ENCODE measurements at regions not wholly inside any gene's neighbourhood (a gene's known extent, or its start where the extent isn't known, plus 50 kb on each side); places are given as distances from the start of the nearest gene placed in this dataset.

GRCh38 chr15:95260856-95261255, 1029.5 kb downstream of the MCTP2 start:
- Histone ChIP-seq H3K18ac (ENCODE audit: extremely low read depth, low read length) (no peak overlapping the region), H3K9me3 (ENCODE audit: insufficient read depth in 2 of 2, low read depth in 1 of 2, low read length in 1 of 2) (no peaks in the 10 kb centered on the region), H3K79me2 (ENCODE audit: control insufficient read depth in 1 of 2, insufficient read depth in 2 of 2, low read length in 2 of 2) (no peaks in the 10 kb centered on the region), H3K4me1 (replicated peaks in 1 of 4; ENCODE audit: control insufficient read depth in 3 of 4, insufficient read depth in 4 of 4, low read length in 3 of 4) (peaks cover 0 to 6% (median 0%) of the 10 kb centered on the region in 4 experiments; a peak in 2 of 7 replicates), H3K4ac (replicated peaks; ENCODE audit: insufficient read length, low read depth, low read length) (no peak overlapping the region), H3K23me2 (ENCODE audit: low read depth, low read length) (no peaks in the 10 kb centered on the region), H4K91ac (replicated peaks; ENCODE audit: insufficient read length, low read length) (no peak overlapping the region), H4K8ac (ENCODE audit: extremely low read depth, insufficient read depth, low read length) (no peak overlapping the region), H3K14ac (ENCODE audit: insufficient read length) (no peak overlapping the region), H2BK20ac (ENCODE audit: low read length) (no peak overlapping the region), H3K36me3 (ENCODE audit: control insufficient read depth in 2 of 4, insufficient read depth in 4 of 4, low read length in 3 of 4) (no peaks in the 10 kb centered on the region), H3K4me3 (ENCODE audit: extremely low read depth in 1 of 4, insufficient read depth in 2 of 4, low read depth in 3 of 4, low read length in 4 of 4) (no peak overlapping the region), H3K27ac (ENCODE audit: low read depth, low read length) (no peak overlapping the region), H4K20me1 (replicated peaks in 1 of 2; ENCODE audit: control insufficient read depth in 1 of 2, insufficient read depth in 2 of 2, low read length in 2 of 2) (no peaks in the 10 kb centered on the region), H2BK15ac (ENCODE audit: low read length) (no peak overlapping the region), H3K79me1 (ENCODE audit: low read depth, low read length) (no peaks in the 10 kb centered on the region), H2BK5ac (ENCODE audit: low read depth, low read length) (no peak overlapping the region), H3K9ac (replicated peaks in 1 of 4; ENCODE audit: extremely low read depth in 1 of 4, low read depth in 3 of 4, low read length in 3 of 4) (no peak overlapping the region), H3K23ac (ENCODE audit: insufficient read length) (no peak overlapping the region), H2AFZ (ENCODE audit: low read length) (no peak overlapping the region), H3K56ac (replicated peaks; ENCODE audit: insufficient read length, low read depth, low read length) (no peak overlapping the region), H4K5ac (ENCODE audit: insufficient read length, low read depth, low read length) (no peak overlapping the region), H2BK120ac (replicated peaks; ENCODE audit: low read depth, low read length) (no peak overlapping the region), H2AK5ac (ENCODE audit: low read depth, low read length) (no peak overlapping the region), H3K27me3 (replicated peaks in 1 of 4; ENCODE audit: control insufficient read depth in 3 of 4, extremely low read depth in 1 of 4, insufficient read depth in 3 of 4, low read length in 3 of 4) (peaks cover 0 to 1% (median 0%) of the 10 kb centered on the region in 4 experiments; a peak in 1 of 7 replicates), H3K4me2 (ENCODE audit: insufficient read depth in 1 of 2, low read depth in 2 of 2, low read length in 2 of 2) (no peak overlapping the region), H2BK12ac (ENCODE audit: low read depth, low read length) (no peak overlapping the region)
- no peak for FAIRE-seq
- TF ChIP-seq CEBPB (IDR thresholded peaks at IDR 0.05; ENCODE audit: low read depth, low read length) (peak; percentile 45; the same call in 1 of the 2 replicates), EZH2 (IDR thresholded peaks at IDR 0.05; ENCODE audit: low read depth, low read length, severe bottlenecking) (no peak)
- ChIA-PET CTCF (ENCODE audit: partially characterized antibody) (interaction anchor here (0.6 to 5.4 kb wide), 15 partner anchors 14 to 1074 kb away, joined by 3 to 29 read pairs (median 6); no protein-coding TSS in a partner anchor), POLR2A (ENCODE audit: partially characterized antibody) (no interaction called here)
- no peak for DNase-seq (ENCODE audit: low read depth in 1 of 2, low spot score in 2 of 2)
- 87% methylated on average over 5 of the region's 5 CpGs; no CpG with 5 or more reads in 1 of the 2 experiments for WGBS, 2 experiments (ENCODE audit: extremely low coverage in 1 of 2, insufficient coverage in 1 of 2, insufficient read length in 1 of 2, insufficient replicate concordance in 2 of 2, low coverage in 1 of 2, low lambda C conversion rate in 2 of 2, missing lambda C conversion rate in 1 of 2)

Data from H1 (cell line).